Activated CD4-positive, alpha-beta T cell treated with anti-CD3 and anti-CD28 coated beads, Interleukin-2, Interleukin-6, amounts not matched to agents 100 ng/mL and 50 ng/mL, durations not matched to agents 16 hours and 8 hours (primary cell): ENCODE measurements at regions not wholly inside any gene's neighbourhood (a gene's known extent, or its start where the extent isn't known, plus 50 kb on each side); places are given as distances from the start of the nearest gene placed in this dataset.
"Not testable (repeated sequence)": the region's sequence is repeated elsewhere in the genome, so short reads cannot be mapped to it uniquely, and the experiment has no call there.

Source experiments
- DNase-seq: peaks from one replicate; pipeline ENCODE4 v3.0.0-alpha.2; 2020

GRCh38 chr4:18180892-18181291, 159.3 kb upstream of the LCORL start:
- no peak for DNase-seq

- DNase-seq: no peak
These were observed 158.6 kb upstream of the LCORL start for GRCh38 chr4:18180122-18180521.

DNA sequence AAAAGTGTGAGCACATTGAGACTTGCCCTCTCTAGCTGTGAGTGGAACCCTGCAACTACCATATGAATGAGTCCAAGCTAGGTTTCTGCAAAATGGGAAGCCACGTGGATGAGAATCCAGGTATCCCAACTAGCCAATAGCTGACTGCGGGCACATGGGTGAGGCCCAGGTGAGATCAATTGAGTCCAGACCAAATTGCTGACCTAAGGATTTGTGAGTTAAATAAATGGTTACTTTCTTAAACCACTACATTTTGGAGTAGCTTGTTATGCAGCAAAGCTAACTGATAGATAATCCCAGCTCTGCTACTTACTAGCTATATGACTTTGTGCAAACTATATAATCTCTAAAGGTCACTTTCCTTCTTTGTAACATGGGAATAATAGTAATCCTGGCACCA, 150.3 kb upstream of the LCORL start:
- DNase-seq: no peak

DNA sequence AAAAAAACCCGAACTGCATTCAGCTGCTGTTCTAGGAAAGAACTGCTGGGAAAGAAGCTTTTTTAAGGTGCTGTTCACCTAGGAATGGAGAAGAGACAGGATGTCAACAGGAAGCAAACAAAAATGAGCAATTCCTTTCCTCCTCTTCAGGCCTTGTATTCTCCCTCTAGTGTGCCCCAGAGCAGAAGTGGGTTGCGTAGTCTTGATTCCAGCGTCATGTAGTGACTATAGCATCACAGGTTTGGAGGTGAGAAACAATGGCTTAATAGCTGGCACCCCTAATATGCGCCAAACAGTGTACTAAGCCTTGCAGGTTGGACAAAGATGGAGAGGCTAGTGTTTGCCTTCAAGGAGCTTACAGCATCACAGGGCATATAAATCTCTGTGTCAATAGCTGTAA, 146.3 kb upstream of the LCORL start:
- no peak for DNase-seq

GRCh38 chr4:18166925-18167324, 145.4 kb upstream of the LCORL start:
- no peak for DNase-seq

GRCh38 chr4:18162453-18162852, 140.9 kb upstream of the LCORL start:
- DNase-seq: no peak

GRCh38 chr4:18159117-18159912, 137.8 kb upstream of the LCORL start:
- DNase-seq: not testable (repeated sequence)

GRCh38 chr4:18155067-18156041, 133.8 kb upstream of the LCORL start:
- DNase-seq: no peak

DNA sequence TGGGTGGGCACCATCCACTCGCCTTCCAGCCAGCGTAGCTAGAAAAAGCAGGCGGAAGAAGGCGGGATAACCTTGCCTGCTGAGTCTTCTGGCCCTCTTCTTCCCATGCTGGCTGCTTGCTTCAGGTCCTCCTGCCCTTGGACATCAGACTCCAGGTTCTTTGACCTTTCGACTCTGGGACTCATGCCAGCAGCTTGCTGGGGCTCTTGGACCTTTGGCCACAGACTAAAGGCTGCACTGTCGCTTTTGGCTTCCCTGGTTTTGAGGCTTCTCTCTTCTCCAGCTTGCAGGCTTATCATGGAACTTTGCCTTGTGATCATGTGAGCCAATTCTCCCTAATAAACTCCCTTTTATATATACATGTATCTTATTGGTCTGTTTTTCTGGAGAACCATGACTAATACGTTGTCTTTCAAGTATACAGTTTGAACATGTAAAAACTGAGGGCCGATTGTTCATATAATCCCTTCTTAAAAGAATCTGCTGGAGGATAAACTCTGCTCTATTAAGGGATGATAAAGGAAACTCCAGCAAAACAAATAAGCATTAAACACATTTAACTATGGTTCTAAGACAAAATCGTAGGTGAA, 116.6 kb upstream of the LCORL start:
- DNase-seq: no peak

- no peak for DNase-seq
These were observed 112.6 kb upstream of the LCORL start for GRCh38 chr4:18134111-18134510.

GRCh38 chr4:18130256-18130655, 108.7 kb upstream of the LCORL start:
- no peak for DNase-seq

DNA sequence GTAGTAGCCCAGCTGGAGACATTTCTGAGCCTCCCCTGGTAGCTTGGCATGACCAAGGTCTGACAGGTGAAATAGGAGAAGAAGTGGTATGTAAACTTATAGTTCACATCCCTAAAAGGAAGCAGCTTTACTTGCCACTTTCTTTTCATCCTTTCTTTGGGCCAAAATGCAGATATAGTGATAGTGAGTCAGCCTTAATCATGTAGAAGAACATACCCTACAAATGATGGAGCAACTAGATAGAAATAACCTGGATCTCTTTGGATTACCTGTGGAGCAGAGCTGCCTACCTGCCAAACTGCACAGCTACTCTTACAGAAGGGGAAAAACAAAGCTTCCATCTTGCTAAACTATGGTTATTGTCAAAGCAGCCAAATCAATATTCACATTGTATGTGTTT, 106.7 kb upstream of the LCORL start:
- no peak for DNase-seq

DNA sequence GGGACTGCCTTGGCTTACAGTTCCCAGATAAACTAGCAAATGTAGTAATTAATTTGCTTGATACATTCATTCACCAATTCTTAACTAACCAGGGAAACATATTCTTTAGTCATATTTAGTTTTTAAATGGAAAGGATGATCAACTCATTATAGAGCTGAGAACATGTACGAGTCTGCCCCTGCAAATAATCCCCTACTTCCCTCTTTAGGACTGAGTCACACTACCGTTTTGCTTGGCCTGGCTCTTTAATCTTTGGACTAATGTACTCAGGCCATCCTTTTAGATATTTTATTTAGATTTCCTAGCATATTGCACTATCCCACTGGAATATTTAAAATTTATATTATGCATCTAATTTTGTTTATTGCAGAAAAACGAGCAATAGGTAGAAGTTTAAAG, 105.5 kb upstream of the LCORL start:
- DNase-seq: no peak

GRCh38 chr4:18113710-18114331, 92.3 kb upstream of the LCORL start:
- DNase-seq: no peak

DNA sequence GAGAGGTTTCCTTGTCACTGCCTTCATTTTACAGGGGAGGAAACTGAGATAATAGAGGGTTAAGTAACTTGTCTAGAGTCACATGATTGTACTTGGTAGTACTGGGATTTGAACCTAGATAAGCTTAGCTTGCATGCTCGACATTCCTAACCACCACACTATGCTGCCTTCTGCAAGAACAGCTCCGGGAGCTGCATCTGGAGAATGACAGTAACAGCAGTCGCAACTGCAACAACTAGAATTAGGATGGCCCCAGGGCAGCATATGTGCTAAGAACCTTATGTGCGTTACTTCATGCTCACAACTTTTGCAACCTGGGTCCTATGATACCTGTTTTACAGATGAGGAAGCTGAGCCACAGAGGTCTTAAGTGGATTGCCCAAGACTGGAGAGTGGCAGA, 89.5 kb upstream of the LCORL start:
- no peak for DNase-seq

DNA sequence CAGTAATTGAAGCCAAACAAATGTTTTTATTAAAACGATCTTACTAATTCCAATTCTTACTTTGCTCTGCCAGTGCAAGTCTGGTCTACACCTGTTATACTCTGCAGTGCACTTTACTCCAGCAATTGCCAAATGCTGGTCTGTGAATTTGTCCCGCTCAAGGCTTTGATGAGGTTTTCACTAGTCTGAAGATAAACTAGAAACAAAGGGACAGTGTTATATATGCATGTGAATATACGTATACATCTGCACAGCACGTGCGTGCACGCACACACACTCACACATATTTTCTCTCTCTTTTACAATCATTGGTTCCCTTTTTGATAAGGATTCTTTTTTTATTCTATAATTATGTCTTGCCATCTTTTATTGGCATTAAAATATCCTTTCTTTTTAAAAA, 88.5 kb upstream of the LCORL start:
- no peak for DNase-seq

DNA sequence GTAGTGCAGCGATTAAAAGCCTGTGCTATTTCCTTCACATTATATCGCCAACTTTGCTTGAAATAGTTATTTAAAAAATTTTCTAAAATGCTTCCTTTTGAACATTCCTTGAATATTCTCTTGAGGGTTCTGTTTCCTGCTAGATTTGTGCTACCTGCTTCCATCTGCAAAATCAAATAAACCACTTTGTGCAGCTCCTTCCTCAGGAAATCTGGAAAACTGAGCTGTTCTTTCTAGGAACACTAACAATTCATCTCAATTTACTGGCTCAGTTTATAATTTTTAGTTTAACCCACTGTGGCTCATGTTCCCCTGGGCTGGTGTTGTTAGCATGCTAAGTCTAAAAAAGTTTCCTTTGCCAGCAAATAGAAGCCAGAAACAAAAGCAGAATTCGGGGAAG, 88.1 kb upstream of the LCORL start:
- DNase-seq: no peak

GRCh38 chr4:18107848-18108528, 86.4 kb upstream of the LCORL start:
- DNase-seq: not testable (repeated sequence)

- no peak for DNase-seq
These were observed 85.1 kb upstream of the LCORL start for GRCh38 chr4:18106620-18107019.

GRCh38 chr4:18105030-18106011, 83.8 kb upstream of the LCORL start:
- no peak for DNase-seq
